ENCODE measurements at regions not wholly inside any gene's neighbourhood (a gene's known extent, or its start where the extent isn't known, plus 50 kb on each side); places are given as distances from the start of the nearest gene placed in this dataset.
"Not testable (repeated sequence)": the region's sequence is repeated elsewhere in the genome, so short reads cannot be mapped to it uniquely, and the experiment has no call there.

- Histone ChIP-seq H3K27me3 (ENCODE audit: insufficient read depth, poor library complexity, severe bottlenecking) (no peaks in the 10 kb centered on the region), H3K27ac (ENCODE audit: poor library complexity, severe bottlenecking) (no peak overlapping the region), H3K9me3 (ENCODE audit: severe bottlenecking) (no peaks in the 10 kb centered on the region), H3K4me3 (ENCODE audit: severe bottlenecking) (no peak overlapping the region), H3K36me3 (ENCODE audit: low read depth) (no peaks in the 10 kb centered on the region), H3K4me1 (ENCODE audit: insufficient read depth, poor library complexity, severe bottlenecking) (no peaks in the 10 kb centered on the region)
- TF ChIP-seq CTCF (IDR thresholded peaks at IDR 0.05; ENCODE audit: poor library complexity, severe bottlenecking), result no peak
- ATAC-seq (ENCODE audit: low read depth), result peak; percentile 45; the same call in 2 of the 3 replicates
- no peak for DNase-seq (ENCODE audit: low spot score)
Observed at GRCh38 chr15:77944002-77944867, 133.3 kb downstream of the TBC1D2B start.

GRCh38 chr15:77942611-77943211 is 134.8 kb downstream of the TBC1D2B start:
- no peaks in the 10 kb centered on the region for H3K27me3 ChIP-seq (ENCODE audit: insufficient read depth, poor library complexity, severe bottlenecking)
- no peaks in the 10 kb centered on the region for H3K36me3 ChIP-seq (ENCODE audit: low read depth)
- DNase-seq (ENCODE audit: low spot score), result no peak
- H3K27ac ChIP-seq (ENCODE audit: poor library complexity, severe bottlenecking), result no peak overlapping the region
- no peaks in the 10 kb centered on the region for H3K4me1 ChIP-seq (ENCODE audit: insufficient read depth, poor library complexity, severe bottlenecking)
- no peak for TF ChIP-seq CTCF (IDR thresholded peaks at IDR 0.05; ENCODE audit: poor library complexity, severe bottlenecking)
- no peak for ATAC-seq (ENCODE audit: low read depth)
- no peaks in the 10 kb centered on the region for H3K9me3 ChIP-seq (ENCODE audit: severe bottlenecking)
- H3K4me3 ChIP-seq (ENCODE audit: severe bottlenecking), result no peak overlapping the region

GRCh38 chr15:77941090-77941827 is 136.3 kb downstream of the TBC1D2B start:
- not testable (repeated sequence) for H3K9me3 ChIP-seq (ENCODE audit: severe bottlenecking); H3K4me1 ChIP-seq (ENCODE audit: insufficient read depth, poor library complexity, severe bottlenecking); H3K4me3 ChIP-seq (ENCODE audit: severe bottlenecking); H3K36me3 ChIP-seq (ENCODE audit: low read depth); H3K27me3 ChIP-seq (ENCODE audit: insufficient read depth, poor library complexity, severe bottlenecking); DNase-seq (ENCODE audit: low spot score); H3K27ac ChIP-seq (ENCODE audit: poor library complexity, severe bottlenecking); ATAC-seq (ENCODE audit: low read depth)

- H3K9me3 ChIP-seq (ENCODE audit: severe bottlenecking), result no peaks in the 10 kb centered on the region
- ATAC-seq (ENCODE audit: low read depth) (no peak), DNase-seq (ENCODE audit: low spot score) (no peak)
- H3K36me3 ChIP-seq (ENCODE audit: low read depth), result no peaks in the 10 kb centered on the region
- no peaks in the 10 kb centered on the region for H3K27me3 ChIP-seq (ENCODE audit: insufficient read depth, poor library complexity, severe bottlenecking)
- H3K27ac ChIP-seq (ENCODE audit: poor library complexity, severe bottlenecking), result no peak overlapping the region
- H3K4me1 ChIP-seq (ENCODE audit: insufficient read depth, poor library complexity, severe bottlenecking), result no peaks in the 10 kb centered on the region
- TF ChIP-seq CTCF (IDR thresholded peaks at IDR 0.05; ENCODE audit: poor library complexity, severe bottlenecking), result no peak
- no peak overlapping the region for H3K4me3 ChIP-seq (ENCODE audit: severe bottlenecking)
Observed at GRCh38 chr15:77940381-77940947, 137.0 kb downstream of the TBC1D2B start.

- Histone ChIP-seq H3K4me1 (ENCODE audit: insufficient read depth, poor library complexity, severe bottlenecking) (no peaks in the 10 kb centered on the region), H3K9me3 (ENCODE audit: severe bottlenecking) (no peaks in the 10 kb centered on the region), H3K36me3 (ENCODE audit: low read depth) (no peaks in the 10 kb centered on the region), H3K27me3 (ENCODE audit: insufficient read depth, poor library complexity, severe bottlenecking) (no peaks in the 10 kb centered on the region), H3K4me3 (ENCODE audit: severe bottlenecking) (no peak overlapping the region), H3K27ac (ENCODE audit: poor library complexity, severe bottlenecking) (no peak overlapping the region)
- ATAC-seq (ENCODE audit: low read depth), result no peak
- no peak for TF ChIP-seq CTCF (IDR thresholded peaks at IDR 0.05; ENCODE audit: poor library complexity, severe bottlenecking)
- DNase-seq (ENCODE audit: low spot score), result no peak
Observed at GRCh38 chr15:77939851-77940250, 137.7 kb downstream of the TBC1D2B start.

GRCh38 chr15:77939026-77939425 is 138.5 kb downstream of the TBC1D2B start:
- H3K9me3 ChIP-seq (ENCODE audit: severe bottlenecking); H3K27me3 ChIP-seq (ENCODE audit: insufficient read depth, poor library complexity, severe bottlenecking); DNase-seq (ENCODE audit: low spot score); H3K36me3 ChIP-seq (ENCODE audit: low read depth); H3K4me1 ChIP-seq (ENCODE audit: insufficient read depth, poor library complexity, severe bottlenecking); H3K4me3 ChIP-seq (ENCODE audit: severe bottlenecking); ATAC-seq (ENCODE audit: low read depth); H3K27ac ChIP-seq (ENCODE audit: poor library complexity, severe bottlenecking): not testable (repeated sequence)

GRCh38 chr15:77938546-77938945 is 139.0 kb downstream of the TBC1D2B start:
- not testable (repeated sequence) for H3K36me3 ChIP-seq (ENCODE audit: low read depth); DNase-seq (ENCODE audit: low spot score); H3K27ac ChIP-seq (ENCODE audit: poor library complexity, severe bottlenecking); H3K4me1 ChIP-seq (ENCODE audit: insufficient read depth, poor library complexity, severe bottlenecking); H3K9me3 ChIP-seq (ENCODE audit: severe bottlenecking); H3K27me3 ChIP-seq (ENCODE audit: insufficient read depth, poor library complexity, severe bottlenecking); H3K4me3 ChIP-seq (ENCODE audit: severe bottlenecking); ATAC-seq (ENCODE audit: low read depth)

Data from RWPE2 (cell line).